ENCODE measurements at regions not wholly inside any gene's neighbourhood (a gene's known extent, or its start where the extent isn't known, plus 50 kb on each side); places are given as distances from the start of the nearest gene placed in this dataset.

DNA sequence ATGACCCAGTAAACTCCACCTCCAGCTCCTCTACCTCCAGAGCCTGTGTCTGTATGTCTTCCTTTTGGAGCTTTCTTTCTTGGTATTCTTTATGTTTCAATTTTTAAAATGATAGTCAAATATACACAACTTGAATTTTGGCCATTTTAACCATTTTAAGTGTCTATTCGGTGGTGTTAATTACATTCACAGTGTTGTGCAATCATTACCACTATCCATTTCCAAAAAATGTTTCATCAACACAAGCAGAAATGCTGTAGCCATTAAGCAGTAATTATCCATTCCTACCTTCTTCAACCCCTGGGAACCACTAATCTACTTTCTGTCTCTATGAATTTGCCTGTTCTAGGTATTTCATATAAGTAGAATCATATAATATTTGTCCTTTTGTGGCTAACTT, 194.5 kb upstream of the TSC22D2 start (continued):
- TF ChIP-seq, protein P1, sequence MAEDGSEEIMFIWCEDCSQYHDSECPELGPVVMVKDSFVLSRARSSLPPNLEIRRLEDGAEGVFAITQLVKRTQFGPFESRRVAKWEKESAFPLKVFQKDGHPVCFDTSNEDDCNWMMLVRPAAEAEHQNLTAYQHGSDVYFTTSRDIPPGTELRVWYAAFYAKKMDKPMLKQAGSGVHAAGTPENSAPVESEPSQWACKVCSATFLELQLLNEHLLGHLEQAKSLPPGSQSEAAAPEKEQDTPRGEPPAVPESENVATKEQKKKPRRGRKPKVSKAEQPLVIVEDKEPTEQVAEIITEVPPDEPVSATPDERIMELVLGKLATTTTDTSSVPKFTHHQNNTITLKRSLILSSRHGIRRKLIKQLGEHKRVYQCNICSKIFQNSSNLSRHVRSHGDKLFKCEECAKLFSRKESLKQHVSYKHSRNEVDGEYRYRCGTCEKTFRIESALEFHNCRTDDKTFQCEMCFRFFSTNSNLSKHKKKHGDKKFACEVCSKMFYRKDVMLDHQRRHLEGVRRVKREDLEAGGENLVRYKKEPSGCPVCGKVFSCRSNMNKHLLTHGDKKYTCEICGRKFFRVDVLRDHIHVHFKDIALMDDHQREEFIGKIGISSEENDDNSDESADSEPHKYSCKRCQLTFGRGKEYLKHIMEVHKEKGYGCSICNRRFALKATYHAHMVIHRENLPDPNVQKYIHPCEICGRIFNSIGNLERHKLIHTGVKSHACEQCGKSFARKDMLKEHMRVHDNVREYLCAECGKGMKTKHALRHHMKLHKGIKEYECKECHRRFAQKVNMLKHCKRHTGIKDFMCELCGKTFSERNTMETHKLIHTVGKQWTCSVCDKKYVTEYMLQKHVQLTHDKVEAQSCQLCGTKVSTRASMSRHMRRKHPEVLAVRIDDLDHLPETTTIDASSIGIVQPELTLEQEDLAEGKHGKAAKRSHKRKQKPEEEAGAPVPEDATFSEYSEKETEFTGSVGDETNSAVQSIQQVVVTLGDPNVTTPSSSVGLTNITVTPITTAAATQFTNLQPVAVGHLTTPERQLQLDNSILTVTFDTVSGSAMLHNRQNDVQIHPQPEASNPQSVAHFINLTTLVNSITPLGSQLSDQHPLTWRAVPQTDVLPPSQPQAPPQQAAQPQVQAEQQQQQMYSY (CRISPR knock-in tag; IDR thresholded peaks at IDR 0.05) = no peak
- TF ChIP-seq CBX3 (IDR thresholded peaks at IDR 0.05; ENCODE audit: borderline replicate concordance, low read depth) = no peak
- TF ChIP-seq MEF2B (IDR thresholded peaks at IDR 0.05; ENCODE audit: partially characterized antibody, poor library complexity, severe bottlenecking) = no peak
- TF ChIP-seq CBX5 (IDR thresholded peaks at IDR 0.05; ENCODE audit: low read depth) = no peak
- TF ChIP-seq ZBED1 (IDR thresholded peaks at IDR 0.05; ENCODE audit: borderline replicate concordance) = no peak
- TF ChIP-seq PAX8 (IDR thresholded peaks at IDR 0.05) = no peak

DNA sequence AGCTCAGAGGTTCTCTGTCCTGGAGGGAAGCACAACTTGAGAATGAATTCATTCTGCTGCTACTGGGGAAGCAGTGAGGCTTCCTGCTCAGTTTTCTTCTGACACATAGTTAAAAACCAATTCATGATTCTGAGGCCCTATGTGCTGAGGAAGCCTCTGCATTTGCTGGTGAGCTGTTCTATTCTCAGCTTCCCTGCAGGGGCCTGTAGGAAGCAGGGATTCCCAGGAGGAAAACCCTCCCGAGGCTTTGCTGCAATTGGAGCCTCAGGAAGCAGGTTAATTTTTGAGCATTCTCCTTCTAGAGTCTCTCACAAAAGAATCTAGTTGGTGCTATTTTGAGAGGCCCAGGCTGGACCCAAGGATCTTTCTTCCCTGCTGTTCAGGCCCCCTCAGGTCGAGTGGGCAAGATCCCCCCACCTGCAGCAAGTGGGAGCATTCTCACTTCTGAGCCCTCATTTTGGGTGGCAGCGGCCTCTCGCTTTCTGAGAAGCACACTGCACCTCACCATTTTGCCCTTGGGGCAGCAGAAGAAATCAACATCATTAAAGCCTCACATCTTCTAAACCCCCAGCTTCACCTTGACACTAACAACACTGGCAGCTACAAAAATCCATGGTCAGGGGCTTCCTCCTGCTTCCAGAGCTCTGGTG, 197.5 kb upstream of the TSC22D2 start:
- FAIRE-seq = no peak
- H3K36me3 ChIP-seq (ENCODE audit: control insufficient read depth in 2 of 2, insufficient read depth in 2 of 2, low read length in 1 of 2) = no peaks in the 10 kb centered on the region
- no TSS peak for BruUV-seq (replicated peaks)
- ChIA-PET SMC1A (ENCODE audit: uncharacterized antibody, unreplicated experiment) (interaction anchor here (0.9 to 1.2 kb wide), 2 partner anchors 10 to 273 kb away, joined by 3 to 4 read pairs; no protein-coding TSS in a partner anchor), POLR2A (no interaction called here), RAD21 (ENCODE audit: unreplicated experiment) (no interaction called here), CTCF (interaction anchor here (0.7 to 1.1 kb wide), 5 partner anchors 21 to 275 kb away, joined by 3 to 5 read pairs (median 3); no protein-coding TSS in a partner anchor)
- intact Hi-C loops (cut with micrococcal nuclease; ENCODE audit: unreplicated experiment) (no loop called here), in situ Hi-C loops (cut with MboI) (no loop called here)
- H3K27me3 ChIP-seq (replicated peaks in 1 of 2; ENCODE audit: control insufficient read depth in 2 of 2, insufficient read depth in 2 of 2, low read length in 1 of 2) = no peaks in the 10 kb centered on the region
- no peak for DNase-seq (ENCODE audit: low read depth, low spot score)
- H3K9ac ChIP-seq (ENCODE audit: control insufficient read depth, insufficient read depth, low read length) = no peak overlapping the region
- ATAC-seq = no peak
- no peaks in the 10 kb centered on the region for H4K20me1 ChIP-seq (ENCODE audit: control insufficient read depth, insufficient read depth)
- no peaks in the 10 kb centered on the region for H3K9me3 ChIP-seq (replicated peaks; ENCODE audit: control insufficient read depth, insufficient read depth, low read length)
- H2AFZ ChIP-seq (ENCODE audit: control insufficient read depth, low read depth, low read length) = no peak overlapping the region
- WGBS (ENCODE audit: insufficient coverage, insufficient replicate concordance, low lambda C conversion rate, missing lambda C conversion rate) = 19% methylated on average over 4 of the region's 4 CpGs
- H3K79me2 ChIP-seq (ENCODE audit: control insufficient read depth, insufficient read depth, low read length) = no peaks in the 10 kb centered on the region
- H3K4me2 ChIP-seq (ENCODE audit: control insufficient read depth, insufficient read depth) = no peak overlapping the region
- no peaks in the 10 kb centered on the region for H3K4me1 ChIP-seq (ENCODE audit: control insufficient read depth, insufficient read depth, low read length)
- no peak overlapping the region for H3K4me3 ChIP-seq
- H3K27ac ChIP-seq (ENCODE audit: control insufficient read depth, insufficient read depth) = no peak overlapping the region
- TF ChIP-seq CBFB (IDR thresholded peaks at IDR 0.05; ENCODE audit: low read depth) (no peak), NRF1 (conservative IDR thresholded peaks at IDR 0.05; ENCODE audit: low read depth, low read length) (no peak), HDAC6 (IDR thresholded peaks at IDR 0.05; ENCODE audit: unreplicated experiment) (no peak), YBX1 (IDR thresholded peaks at IDR 0.05) (no peak), ZNF384 (IDR thresholded peaks at IDR 0.05; ENCODE audit: borderline replicate concordance, low read depth, low read length) (no peak), POU2F2 (IDR thresholded peaks at IDR 0.05; ENCODE audit: borderline replicate concordance, low read depth, low read length) (no peak), USF2 (IDR thresholded peaks at IDR 0.05; ENCODE audit: borderline replicate concordance, low read depth, low read length) (no peak), CREB1 (IDR thresholded peaks at IDR 0.05; ENCODE audit: low read depth) (no peak), SP1 (IDR thresholded peaks at IDR 0.05; ENCODE audit: low read depth, low read length) (no peak), ELK1 (IDR thresholded peaks at IDR 0.05; ENCODE audit: low read depth, low read length) (no peak), ZBED1 (IDR thresholded peaks at IDR 0.05; ENCODE audit: borderline replicate concordance) (no peak), PBX3 (IDR thresholded peaks at IDR 0.05; ENCODE audit: insufficient replicate concordance, low read depth, low read length) (no peak)
